ENCODE measurements at regions not wholly inside any gene's neighbourhood (a gene's known extent, or its start where the extent isn't known, plus 50 kb on each side); places are given as distances from the start of the nearest gene placed in this dataset.

- no peak for TF ChIP-seq CTCF (conservative IDR thresholded peaks at IDR 0.05; ENCODE audit: low read depth, low read length)
- no peak for TF ChIP-seq EZH2 (IDR thresholded peaks at IDR 0.05; ENCODE audit: low read length, unreplicated experiment)
Observed at GRCh38 chr5:133715616-133716015, 103.3 kb upstream of the FSTL4 start.

Data from PC-3 (cell line).